ENCODE measurements at regions not wholly inside any gene's neighbourhood (a gene's known extent, or its start where the extent isn't known, plus 50 kb on each side); places are given as distances from the start of the nearest gene placed in this dataset.

GRCh38 chr3:117536006-117536405 is 826.4 kb downstream of the TUSC7 start:
- no peak for DNase-seq

DNA sequence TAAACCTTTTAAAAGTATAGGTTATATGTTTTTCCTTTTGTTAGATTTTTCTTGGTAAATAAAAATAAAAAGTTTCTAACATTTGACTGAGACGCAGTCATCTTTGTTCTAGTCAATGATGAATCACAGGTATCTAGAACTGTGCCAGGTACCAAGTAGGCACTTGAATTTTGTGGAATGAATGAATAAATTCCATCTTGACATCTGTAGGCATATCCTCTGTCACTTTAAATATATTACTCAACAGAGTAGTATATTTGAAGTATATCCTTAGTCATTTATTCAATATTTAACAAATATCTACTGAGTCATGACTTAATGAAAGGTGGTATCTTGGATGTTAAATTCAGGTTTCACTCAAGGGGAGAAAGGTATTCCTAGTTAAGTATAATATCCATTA is 828.4 kb downstream of the TUSC7 start:
- DNase-seq: no peak

DNA sequence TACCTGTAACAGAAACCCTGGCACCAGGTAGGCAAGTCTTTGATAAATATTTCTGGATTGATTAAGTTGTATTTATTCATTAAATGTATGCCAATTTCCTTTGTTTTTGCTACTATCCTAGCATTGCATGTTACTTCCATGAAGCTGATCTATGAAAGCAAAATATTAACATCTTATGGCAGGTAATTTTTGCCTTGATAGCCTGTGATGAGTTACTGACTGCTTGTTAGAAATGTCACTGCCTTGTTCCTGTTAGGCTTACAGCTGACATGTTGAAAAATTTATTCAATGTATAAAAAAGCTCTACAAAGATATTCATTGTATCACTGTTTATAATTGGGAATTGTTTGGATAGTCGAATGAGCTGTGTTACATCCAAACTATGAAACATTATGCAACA is 830.1 kb downstream of the TUSC7 start:
- DNase-seq: no peak

- no peak for DNase-seq
These were observed 831.0 kb downstream of the TUSC7 start for GRCh38 chr3:117540597-117540996.

GRCh38 chr3:117541721-117542120 is 832.1 kb downstream of the TUSC7 start:
- no peak for DNase-seq

DNA sequence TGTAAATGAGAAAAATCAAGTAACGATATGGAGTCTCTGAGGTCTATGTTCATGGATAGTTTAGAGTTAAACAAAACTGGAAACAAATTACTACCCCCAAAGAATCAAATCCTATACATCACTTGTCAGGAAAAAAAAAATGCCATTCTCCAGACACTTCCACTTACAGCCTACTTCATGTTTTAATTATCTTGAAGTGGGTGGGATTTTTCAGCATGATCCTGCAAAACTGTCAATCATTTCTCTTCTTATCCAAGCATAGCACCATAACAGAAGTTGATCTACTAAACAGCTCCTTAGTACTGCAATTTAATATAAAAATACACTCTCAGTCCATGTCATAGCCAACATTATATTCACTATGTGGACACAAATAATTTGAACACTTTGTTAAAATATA is 833.9 kb downstream of the TUSC7 start:
- DNase-seq: no peak

DNA sequence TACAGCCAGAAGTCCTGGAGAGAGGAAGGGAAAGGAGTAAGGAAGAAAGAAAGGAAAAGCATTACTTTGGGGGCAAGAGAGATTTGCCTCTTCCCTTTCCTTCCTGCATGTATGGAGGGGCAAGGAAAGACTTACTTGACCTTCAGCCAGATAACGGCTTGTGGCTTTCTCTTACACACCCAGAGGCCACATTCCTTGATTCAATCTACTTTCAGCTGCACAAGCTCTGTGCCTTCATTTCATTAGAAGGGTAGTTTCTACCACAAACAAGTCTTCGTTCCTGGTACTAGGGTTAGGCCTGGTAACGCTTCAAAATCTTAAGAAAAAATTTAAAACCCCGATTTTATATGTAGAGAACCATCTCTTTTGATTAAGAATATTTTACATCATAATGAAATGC is 835.9 kb downstream of the TUSC7 start:
- DNase-seq: no peak

- no peak for DNase-seq
These were observed 838.5 kb downstream of the TUSC7 start for GRCh38 chr3:117547956-117548550.

DNA sequence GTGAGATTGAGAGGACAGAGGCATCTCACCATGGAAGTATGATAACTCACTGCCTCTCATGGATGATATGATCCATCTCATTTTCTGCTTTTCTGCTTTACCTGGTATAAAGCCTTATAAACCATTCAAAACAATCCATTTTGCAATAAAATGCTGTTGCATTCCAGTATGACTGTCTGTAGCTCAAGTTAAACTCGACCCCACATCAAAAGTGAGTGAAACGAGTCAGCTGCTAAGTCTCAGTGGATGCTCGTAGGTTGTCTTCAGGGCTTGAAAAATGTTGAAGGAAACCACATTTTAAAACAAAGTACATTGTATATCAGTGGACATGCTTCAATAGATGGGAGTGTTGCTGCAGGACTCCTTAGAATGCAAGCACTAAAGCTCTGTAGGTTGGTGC is 839.0 kb downstream of the TUSC7 start:
- no peak for DNase-seq

GRCh38 chr3:117549716-117550115 is 840.1 kb downstream of the TUSC7 start:
- no peak for DNase-seq

- no peak for DNase-seq
These were observed 841.2 kb downstream of the TUSC7 start for GRCh38 chr3:117550766-117551165.

GRCh38 chr3:117553461-117553860 is 843.9 kb downstream of the TUSC7 start:
- DNase-seq: no peak

DNA sequence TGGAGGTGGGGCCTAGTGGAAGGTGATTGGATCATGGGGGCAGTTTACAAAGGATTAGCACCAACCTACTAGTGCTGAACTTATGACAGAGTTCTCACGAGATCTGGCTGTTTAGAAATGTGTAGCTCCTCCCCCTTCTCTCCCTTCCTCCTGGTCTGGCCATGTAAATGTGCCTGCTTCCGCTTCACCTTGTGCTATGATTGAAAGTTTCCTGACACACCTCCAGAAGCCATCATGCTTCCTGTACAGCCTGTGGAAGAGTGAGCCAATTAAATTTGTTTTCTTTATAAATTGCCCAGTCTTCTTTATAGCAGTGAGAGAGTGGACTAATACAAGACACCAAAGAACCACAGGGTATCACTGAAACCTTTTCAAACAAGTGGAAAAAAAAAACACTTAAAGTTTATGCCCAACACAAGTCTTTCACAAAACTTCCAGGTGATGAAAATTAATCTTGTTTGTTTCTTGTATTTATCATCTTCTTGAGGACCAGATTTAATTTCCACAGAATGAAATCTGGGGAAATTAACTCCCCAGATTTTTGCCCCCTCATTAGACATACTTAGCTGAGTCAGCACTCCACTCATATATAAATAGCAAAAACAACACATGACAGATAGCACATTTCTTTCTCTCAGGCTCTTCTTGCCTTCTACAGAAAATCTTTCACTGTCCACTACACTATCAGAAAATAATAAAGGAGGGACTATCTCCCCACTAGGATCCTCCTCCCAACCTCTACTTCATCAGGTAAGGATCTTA is 847.2 kb downstream of the TUSC7 start:
- no peak for DNase-seq

DNA sequence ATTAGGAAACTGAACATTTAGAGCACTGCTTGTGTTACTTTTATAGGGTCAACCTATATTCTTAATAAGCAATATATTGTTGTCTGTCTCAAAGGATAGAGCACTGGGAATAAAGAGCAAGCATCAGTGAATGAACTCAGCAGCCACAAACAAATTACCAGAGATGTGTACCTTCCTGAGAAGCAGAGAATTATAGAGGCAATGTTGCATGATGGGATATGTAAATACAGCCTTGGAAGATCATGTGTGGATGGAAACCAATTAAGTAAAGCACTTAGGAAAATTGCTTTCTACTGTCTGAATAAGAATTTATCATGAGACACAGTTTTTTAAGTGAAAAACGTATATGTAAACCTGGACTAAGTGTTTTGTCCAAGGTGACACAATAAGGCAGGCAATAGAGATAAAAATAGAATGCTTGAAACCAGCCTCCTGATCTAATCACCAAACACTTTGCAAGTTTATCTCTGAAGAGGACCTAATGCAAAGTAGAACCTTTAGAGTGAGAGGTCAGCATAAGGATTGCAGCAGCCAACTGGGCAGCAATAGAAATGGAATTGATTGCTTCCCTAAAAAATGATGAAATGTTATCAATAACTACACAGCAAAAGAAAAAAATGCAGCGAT is 848.0 kb downstream of the TUSC7 start:
- no peak for DNase-seq

- DNase-seq: no peak
These were observed 849.1 kb downstream of the TUSC7 start for GRCh38 chr3:117558681-117559080.

DNA sequence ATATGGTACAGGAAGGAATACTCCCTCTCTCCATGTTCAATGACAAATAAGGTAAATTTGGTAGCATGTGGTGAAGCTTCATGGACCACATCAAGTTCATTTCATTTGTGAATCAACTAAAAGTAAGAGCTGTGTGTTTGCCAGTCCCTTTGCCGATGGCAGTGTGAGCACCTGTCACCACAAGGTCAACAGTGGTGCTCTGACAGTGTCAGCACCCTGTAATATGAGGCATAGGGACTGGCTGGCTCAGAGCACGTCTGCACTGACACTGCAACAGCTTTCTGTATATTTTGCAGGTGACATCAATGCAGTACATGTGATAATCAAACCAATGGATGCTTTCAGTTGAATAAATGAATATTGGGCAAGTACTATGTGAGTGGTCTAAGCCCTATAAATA is 852.4 kb downstream of the TUSC7 start:
- DNase-seq: no peak

- DNase-seq: no peak
These were observed 853.5 kb downstream of the TUSC7 start for GRCh38 chr3:117563063-117563462.

GRCh38 chr3:117565777-117566176 is 856.2 kb downstream of the TUSC7 start:
- no peak for DNase-seq

- DNase-seq: no peak
These were observed 857.3 kb downstream of the TUSC7 start for GRCh38 chr3:117566926-117567325.

GRCh38 chr3:117567382-117567781 is 857.8 kb downstream of the TUSC7 start:
- no peak for DNase-seq

DNA sequence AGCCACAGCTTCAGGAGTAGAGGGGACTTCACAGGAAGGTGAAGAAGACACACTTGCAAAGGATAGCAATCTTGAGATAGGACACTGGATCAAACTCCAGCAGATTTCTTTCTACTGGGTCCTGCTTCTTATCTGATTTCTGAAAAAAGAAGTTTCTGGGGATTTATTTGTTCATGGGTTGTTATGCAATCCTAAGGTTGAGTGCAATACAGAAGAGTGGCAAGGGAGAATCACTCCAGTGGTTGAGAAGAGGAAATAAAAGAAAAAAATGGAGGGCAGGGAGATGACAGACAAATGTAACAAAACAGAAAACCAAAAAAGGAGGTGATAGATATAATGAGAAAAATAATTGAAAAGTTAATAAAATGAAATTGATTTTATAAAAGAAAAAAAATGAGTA is 858.3 kb downstream of the TUSC7 start:
- DNase-seq: no peak

GRCh38 chr3:117572786-117573185 is 863.2 kb downstream of the TUSC7 start:
- no peak for DNase-seq

- no peak for DNase-seq
These were observed 871.2 kb downstream of the TUSC7 start for GRCh38 chr3:117580806-117581205.

DNA sequence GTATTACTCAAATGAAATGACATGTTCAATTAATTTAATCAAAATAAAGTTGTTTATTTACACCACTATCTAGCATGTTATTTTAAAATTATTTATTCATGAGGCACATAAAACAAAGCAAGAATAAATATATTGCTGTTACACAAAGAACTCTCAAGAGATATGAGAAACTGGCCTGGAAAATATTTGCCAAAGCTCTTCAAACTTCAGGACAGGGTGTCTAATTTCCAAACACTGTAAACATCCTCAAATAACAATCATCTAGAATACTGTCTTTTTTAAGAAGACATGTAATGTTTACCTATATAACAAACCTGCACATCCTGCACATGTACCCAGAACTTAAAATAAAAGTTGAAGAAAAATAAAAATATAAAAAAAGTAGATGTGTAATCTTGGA is 876.6 kb downstream of the TUSC7 start:
- no peak for DNase-seq

DNA sequence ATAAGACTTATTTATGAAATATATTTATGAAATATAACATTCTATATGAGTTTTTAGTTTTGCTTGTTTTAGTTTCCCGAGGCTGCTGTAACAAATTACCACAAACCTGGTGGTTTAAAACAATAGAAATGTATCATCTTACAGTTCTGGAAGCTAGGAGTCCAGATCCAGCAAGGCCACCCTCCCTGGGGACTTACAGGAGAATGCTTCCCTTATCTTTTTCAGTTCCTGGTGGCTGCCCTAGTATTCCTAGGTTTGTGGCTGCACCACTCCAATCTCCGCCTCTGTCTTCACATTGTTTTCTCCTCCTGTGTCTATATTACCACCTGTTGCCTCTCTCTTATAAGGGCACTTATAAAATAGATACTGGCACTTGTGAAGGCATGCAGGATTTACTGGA is 877.8 kb downstream of the TUSC7 start:
- DNase-seq: no peak

All from CD4-positive, alpha-beta T cell treated with Interferon gamma for 1 hour (primary cell).